ENCODE measurements at regions not wholly inside any gene's neighbourhood (a gene's known extent, or its start where the extent isn't known, plus 50 kb on each side); places are given as distances from the start of the nearest gene placed in this dataset.

DNA sequence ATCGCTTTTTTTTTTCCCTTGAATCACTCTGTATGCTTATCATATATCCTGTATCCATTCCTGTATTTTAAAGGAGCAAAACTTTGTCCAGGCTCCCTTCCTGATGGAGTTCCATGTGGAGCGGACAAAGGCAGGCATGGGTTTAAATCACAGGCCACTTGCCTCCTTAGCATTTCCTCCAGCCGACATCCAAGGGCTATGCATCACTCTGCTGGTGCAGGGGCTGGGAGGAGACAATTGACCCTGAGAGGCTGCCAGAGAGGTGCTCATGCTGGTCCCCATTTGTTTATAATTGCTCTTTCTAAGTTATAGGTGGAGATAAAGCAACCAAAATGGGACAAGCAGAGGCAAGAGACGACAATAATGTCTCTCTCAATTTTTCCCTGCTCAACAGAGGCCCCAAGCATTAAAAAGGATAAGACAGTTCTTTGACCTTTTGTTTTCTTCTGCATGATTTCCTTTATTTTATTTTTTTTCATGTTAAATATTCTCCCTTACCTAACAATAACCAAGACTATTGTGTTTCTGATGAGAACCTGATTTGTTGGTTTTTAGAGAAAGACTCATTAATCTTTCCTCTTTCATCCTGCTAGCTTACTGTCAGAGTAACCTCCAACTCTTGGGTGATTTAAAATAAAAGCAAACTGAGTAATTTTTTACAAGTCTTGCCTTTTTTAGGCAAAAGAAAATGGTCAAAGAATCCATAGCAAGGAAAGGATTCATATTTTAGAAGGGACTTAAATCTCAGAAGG lies 353.7 kb downstream of the ADGRL2 start:
- H3K36me3 Mint-ChIP-seq (ENCODE audit: insufficient read depth, unreplicated experiment) = no peaks in the 10 kb centered on the region
- H3K27me3 Mint-ChIP-seq (ENCODE audit: unreplicated experiment) = no peaks in the 10 kb centered on the region
- DNase-seq = no peak
- intact Hi-C loops (cut with micrococcal nuclease; ENCODE audit: unreplicated experiment) = no loop called here
- H3K4me3 Mint-ChIP-seq (ENCODE audit: low read depth, unreplicated experiment) = no peak overlapping the region
- TF ChIP-seq, protein P1, sequence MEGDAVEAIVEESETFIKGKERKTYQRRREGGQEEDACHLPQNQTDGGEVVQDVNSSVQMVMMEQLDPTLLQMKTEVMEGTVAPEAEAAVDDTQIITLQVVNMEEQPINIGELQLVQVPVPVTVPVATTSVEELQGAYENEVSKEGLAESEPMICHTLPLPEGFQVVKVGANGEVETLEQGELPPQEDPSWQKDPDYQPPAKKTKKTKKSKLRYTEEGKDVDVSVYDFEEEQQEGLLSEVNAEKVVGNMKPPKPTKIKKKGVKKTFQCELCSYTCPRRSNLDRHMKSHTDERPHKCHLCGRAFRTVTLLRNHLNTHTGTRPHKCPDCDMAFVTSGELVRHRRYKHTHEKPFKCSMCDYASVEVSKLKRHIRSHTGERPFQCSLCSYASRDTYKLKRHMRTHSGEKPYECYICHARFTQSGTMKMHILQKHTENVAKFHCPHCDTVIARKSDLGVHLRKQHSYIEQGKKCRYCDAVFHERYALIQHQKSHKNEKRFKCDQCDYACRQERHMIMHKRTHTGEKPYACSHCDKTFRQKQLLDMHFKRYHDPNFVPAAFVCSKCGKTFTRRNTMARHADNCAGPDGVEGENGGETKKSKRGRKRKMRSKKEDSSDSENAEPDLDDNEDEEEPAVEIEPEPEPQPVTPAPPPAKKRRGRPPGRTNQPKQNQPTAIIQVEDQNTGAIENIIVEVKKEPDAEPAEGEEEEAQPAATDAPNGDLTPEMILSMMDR (IDR thresholded peaks at IDR 0.05; ENCODE audit: unreplicated experiment) = no peak
- BruUV-seq (replicated peaks) = no TSS peak
- no peak overlapping the region for H3K27ac Mint-ChIP-seq (ENCODE audit: unreplicated experiment)
- CTCF ChIA-PET = no interaction called here
- peaks cover 26% of the 10 kb centered on the region for H3K4me1 Mint-ChIP-seq (ENCODE audit: low read depth, unreplicated experiment)
- H3K9me3 Mint-ChIP-seq (ENCODE audit: low read depth, unreplicated experiment) = peaks cover 4% of the 10 kb centered on the region

- peaks cover 26% of the 10 kb centered on the region for H3K4me1 Mint-ChIP-seq (ENCODE audit: low read depth, unreplicated experiment)
- CTCF ChIA-PET = no interaction called here
- H3K27me3 Mint-ChIP-seq (ENCODE audit: unreplicated experiment) = no peaks in the 10 kb centered on the region
- TF ChIP-seq, protein P1 (IDR thresholded peaks at IDR 0.05; ENCODE audit: unreplicated experiment) = no peak
- H3K4me3 Mint-ChIP-seq (ENCODE audit: low read depth, unreplicated experiment) = no peak overlapping the region
- H3K9me3 Mint-ChIP-seq (ENCODE audit: low read depth, unreplicated experiment) = peaks cover 4% of the 10 kb centered on the region
- BruUV-seq (replicated peaks) = no TSS peak
- intact Hi-C loops (cut with micrococcal nuclease; ENCODE audit: unreplicated experiment) = loop anchor here (1.0 kb wide), 1 partner anchor 46 kb away; no protein-coding TSS in a partner anchor
- no peaks in the 10 kb centered on the region for H3K36me3 Mint-ChIP-seq (ENCODE audit: insufficient read depth, unreplicated experiment)
- H3K27ac Mint-ChIP-seq (ENCODE audit: unreplicated experiment) = no peak overlapping the region
- no peak for DNase-seq
These were observed 353.0 kb downstream of the ADGRL2 start for GRCh38 chr1:82153752-82154151.

DNA sequence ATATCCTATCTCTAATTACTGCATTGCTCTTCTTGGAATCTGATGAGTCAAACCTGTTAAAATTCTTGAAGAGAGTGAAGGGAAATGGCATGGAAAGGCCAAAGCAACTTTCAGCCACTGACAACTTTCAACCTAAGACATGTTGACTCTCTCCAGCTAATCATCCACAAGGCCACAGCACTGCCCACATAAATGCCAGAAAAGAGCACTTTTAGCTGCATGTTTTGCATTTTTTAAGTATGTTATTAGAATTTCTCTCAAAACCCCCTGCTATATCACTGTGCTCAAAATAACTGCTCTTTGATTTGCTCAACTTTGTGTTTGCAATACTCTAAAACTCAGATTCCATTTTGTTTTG lies 352.5 kb downstream of the ADGRL2 start:
- BruUV-seq (replicated peaks) = no TSS peak
- H3K27me3 Mint-ChIP-seq (ENCODE audit: unreplicated experiment) = no peaks in the 10 kb centered on the region
- peaks cover 26% of the 10 kb centered on the region for H3K4me1 Mint-ChIP-seq (ENCODE audit: low read depth, unreplicated experiment)
- no peak for DNase-seq
- H3K9me3 Mint-ChIP-seq (ENCODE audit: low read depth, unreplicated experiment) = peaks cover 4% of the 10 kb centered on the region
- no peaks in the 10 kb centered on the region for H3K36me3 Mint-ChIP-seq (ENCODE audit: insufficient read depth, unreplicated experiment)
- no peak overlapping the region for H3K27ac Mint-ChIP-seq (ENCODE audit: unreplicated experiment)
- CTCF ChIA-PET = no interaction called here
- H3K4me3 Mint-ChIP-seq (ENCODE audit: low read depth, unreplicated experiment) = no peak overlapping the region
- TF ChIP-seq, protein P1 (IDR thresholded peaks at IDR 0.05; ENCODE audit: unreplicated experiment) = no peak
- intact Hi-C loops (cut with micrococcal nuclease; ENCODE audit: unreplicated experiment) = loop anchor here (1.0 kb wide), 1 partner anchor 46 kb away; no protein-coding TSS in a partner anchor

- TF ChIP-seq, protein P1 (IDR thresholded peaks at IDR 0.05; ENCODE audit: unreplicated experiment) = no peak
- no peak for DNase-seq
- no peaks in the 10 kb centered on the region for H3K36me3 Mint-ChIP-seq (ENCODE audit: insufficient read depth, unreplicated experiment)
- intact Hi-C loops (cut with micrococcal nuclease; ENCODE audit: unreplicated experiment) = loop anchor here (1.0 kb wide), 1 partner anchor 47 kb away; no protein-coding TSS in a partner anchor
- peaks cover 4% of the 10 kb centered on the region for H3K9me3 Mint-ChIP-seq (ENCODE audit: low read depth, unreplicated experiment)
- H3K27me3 Mint-ChIP-seq (ENCODE audit: unreplicated experiment) = no peaks in the 10 kb centered on the region
- H3K27ac Mint-ChIP-seq (ENCODE audit: unreplicated experiment) = no peak overlapping the region
- BruUV-seq (replicated peaks) = no TSS peak
- H3K4me1 Mint-ChIP-seq (ENCODE audit: low read depth, unreplicated experiment) = peaks cover 26% of the 10 kb centered on the region
- H3K4me3 Mint-ChIP-seq (ENCODE audit: low read depth, unreplicated experiment) = no peak overlapping the region
- CTCF ChIA-PET = interaction anchor here (1.2 kb wide), 1 partner anchor 30 kb away, joined by 4 read pairs; no protein-coding TSS in a partner anchor
These were observed 351.9 kb downstream of the ADGRL2 start for GRCh38 chr1:82152356-82153271.
